IMR-90 (cell line): ENCODE measurements at regions not wholly inside any gene's neighbourhood (a gene's known extent, or its start where the extent isn't known, plus 50 kb on each side); places are given as distances from the start of the nearest gene placed in this dataset.

Experiments used
- ATAC-seq: fragments of 200-7000 bp; cut with Tn5 transposase; 2 replicates; pipeline ENCODE4 v1.9.1; 2020; ENCODE audit warnings: low read depth, mild to moderate bottlenecking, moderate library complexity
- BruUV-seq: library from RNA; stranded (reverse); fragments of 400-500 nt; replicated peaks from 2 replicates; lab custom pipeline; 2021; lab: Mats Ljungman, UMichigan
- CTCF ChIA-PET: fragments of 300-600 bp; formaldehyde crosslinking; extraction: SDS; loops from one replicate; lab custom pipeline; 2021; ENCODE audit warnings: antibody characterized with exemption; lab: Yijun Ruan, JAX
- POLR2A ChIA-PET: fragments of 300-600 bp; sonication (Branson Sonifier 250); formaldehyde crosslinking; loops from one replicate; lab custom pipeline; 2022; ENCODE audit warnings: antibody characterized with exemption; ENCODE audit not compliant: unreplicated experiment; lab: Charles Lee
- DNase-seq: peaks from one replicate; pipeline ENCODE4 v3.0.0; 2013
- H2AFZ ChIP-seq: replicated peaks from 2 replicates; pipeline ENCODE3; 2013; ENCODE audit warnings: low read length, mild to moderate bottlenecking; ENCODE audit not compliant: poor library complexity
- H2AK5ac ChIP-seq: 2 replicates; pipeline ENCODE4 v1.6.1; 2013; ENCODE audit warnings: low read depth, low read length, inconsistent platforms
- H2AK9ac ChIP-seq: replicated peaks from 2 replicates; pipeline ENCODE3; 2013; ENCODE audit warnings: mild to moderate bottlenecking, low read depth, low read length, moderate library complexity; ENCODE audit not compliant: poor library complexity
- H2BK120ac ChIP-seq: 2 replicates; pipeline ENCODE4 v1.6.1; 2013; ENCODE audit warnings: low read depth, low read length, inconsistent platforms
- H2BK15ac ChIP-seq: 3 replicates; pipeline ENCODE4 v1.6.1; 2013; ENCODE audit warnings: low read depth, low read length, inconsistent platforms
- H2BK20ac ChIP-seq: 2 replicates; pipeline ENCODE4 v1.6.1; 2013; ENCODE audit warnings: low read depth, mild to moderate bottlenecking, inconsistent platforms, low read length, moderate library complexity
- H2BK5ac ChIP-seq: 2 replicates; pipeline ENCODE4 v1.6.1; 2013; ENCODE audit warnings: mild to moderate bottlenecking, low read depth, low read length, inconsistent platforms; ENCODE audit not compliant: poor library complexity, severe bottlenecking
- H3K14ac ChIP-seq: replicated peaks from 2 replicates; pipeline ENCODE4 v1.6.1; 2013; ENCODE audit warnings: low read depth, low read length, inconsistent platforms
- H3K18ac ChIP-seq: 2 replicates; pipeline ENCODE4 v1.6.1; 2013; ENCODE audit warnings: low read depth, low read length, control low read depth
- H3K23ac ChIP-seq: 2 replicates; pipeline ENCODE4 v1.6.1; 2013; ENCODE audit warnings: low read depth, low read length, inconsistent platforms
- H3K27ac ChIP-seq: 2 replicates; pipeline ENCODE4 v1.5.1; 2013; ENCODE audit warnings: mild to moderate bottlenecking, control low read depth, low read length; ENCODE audit not compliant: insufficient read depth
- H3K27me3 ChIP-seq: 2 replicates; pipeline ENCODE4 v1.6.1; 2013; ENCODE audit warnings: low read length; ENCODE audit not compliant: control insufficient read depth, insufficient read depth
- H3K36me3 ChIP-seq: 2 replicates; pipeline ENCODE4 v1.6.1; 2013; ENCODE audit warnings: low read length, mixed read lengths; ENCODE audit not compliant: control insufficient read depth, insufficient read depth
- H3K4ac ChIP-seq: 2 replicates; pipeline ENCODE4 v1.6.1; 2013; ENCODE audit warnings: low read depth, low read length, inconsistent platforms
- H3K4me1 ChIP-seq: 2 replicates; pipeline ENCODE4 v1.6.1; 2013; ENCODE audit warnings: low read length, mixed read lengths; ENCODE audit not compliant: control insufficient read depth, insufficient read depth
- H3K4me2 ChIP-seq: 2 replicates; pipeline ENCODE4 v1.6.1; 2013; ENCODE audit warnings: low read depth, mild to moderate bottlenecking, control low read depth, low read length, moderate library complexity
- H3K4me3 ChIP-seq: 2 replicates; pipeline ENCODE4 v1.5.1; 2013; ENCODE audit warnings: low read depth, mild to moderate bottlenecking, control low read depth, low read length, moderate library complexity; ENCODE audit not compliant: insufficient read depth
- H3K56ac ChIP-seq: 2 replicates; pipeline ENCODE4 v1.6.1; 2013; ENCODE audit warnings: low read length, inconsistent platforms; ENCODE audit not compliant: insufficient read depth; ENCODE audit errors: extremely low read depth
- H3K79me1 ChIP-seq, 2 experiments: 2 replicates each; pipeline ENCODE4 v1.6.1; 2013; ENCODE audit warnings: low read length in 2 of 2, inconsistent platforms in 1 of 2, low read depth in 1 of 2
- H3K9ac ChIP-seq: 2 replicates; pipeline ENCODE4 v1.6.1; 2013; ENCODE audit warnings: low read depth, low read length, control low read depth
- H3K9me1 ChIP-seq: 2 replicates; pipeline ENCODE4 v1.6.1; 2013; ENCODE audit warnings: low read length, inconsistent platforms; ENCODE audit not compliant: insufficient read depth
- H3K9me3 ChIP-seq: 2 replicates; pipeline ENCODE4 v1.6.1; 2013; ENCODE audit warnings: low read length; ENCODE audit not compliant: control insufficient read depth, insufficient read depth
- H4K20me1 ChIP-seq: 2 replicates; pipeline ENCODE4 v1.6.1; 2013; ENCODE audit warnings: low read length, inconsistent platforms; ENCODE audit not compliant: insufficient read depth
- H4K5ac ChIP-seq: 2 replicates; pipeline ENCODE4 v1.6.1; 2013; ENCODE audit warnings: mild to moderate bottlenecking, low read depth, low read length, control low read depth
- H4K8ac ChIP-seq, 2 experiments: 2 replicates each; pipeline ENCODE4 v1.6.1; 2013; ENCODE audit warnings: low read depth in 2 of 2, low read length in 2 of 2, control low read depth in 1 of 2, inconsistent platforms in 1 of 2
- H4K91ac ChIP-seq: 2 replicates; pipeline ENCODE4 v1.6.1; 2013; ENCODE audit warnings: low read depth, low read length, inconsistent platforms; ENCODE audit not compliant: insufficient read depth
- MAFK ChIP-seq: IDR thresholded peaks from 2 replicates; pipeline ENCODE4 v1.6.1; 2012; ENCODE audit warnings: low read depth, low read length, improper control_type of control experiment
- WGBS, 2 experiments: methylation state at CpG; one replicate each; pipeline versions ENCODE4 v1.1.5 to v1.1.7; 2013; ENCODE audit warnings: missing lambda C conversion rate in 2 of 2; ENCODE audit not compliant: insufficient read length in 1 of 2; ENCODE audit errors: extremely low coverage in 2 of 2; 5-methylcytosine and 5-hydroxymethylcytosine counted together
- dilution Hi-C: fragments of 300-500 bp; cut with HindIII; formaldehyde crosslinking; loops from one replicate; pipeline ENCODE4 v1.14.3; 2018; ENCODE audit warnings: low sequenced_read_pairs; ENCODE audit not compliant: unreplicated experiment
- in situ Hi-C: fragments of 300-500 bp; cut with MboI; formaldehyde crosslinking; loops from 3 replicates; pipeline ENCODE4 v1.14.3; 2019; ENCODE audit warnings: low sequenced_read_pairs, inconsistent platforms, mixed read lengths
- intact Hi-C: fragments of 100-400 bp; cut with micrococcal nuclease; formaldehyde crosslinking; loops from 2 replicates; pipeline ENCODE4 v1.10.0; 2022
- TF ChIP-seq, protein P1 (sequence below): conservative IDR thresholded peaks from 2 replicates; pipeline ENCODE4 v1.5.1; 2012; ENCODE audit warnings: mild to moderate bottlenecking, low read depth, low read length, improper control_type of control experiment

GRCh38 chr5:168120401-168121137, 170.9 kb upstream of the WWC1 start:
- H3K36me3 ChIP-seq = no peaks in the 10 kb centered on the region
- no peaks in the 10 kb centered on the region for H3K9me3 ChIP-seq
- H4K5ac ChIP-seq = no peak overlapping the region
- no peak overlapping the region for H3K23ac ChIP-seq
- in situ Hi-C loops (no loop called here), intact Hi-C loops (no loop called here), dilution Hi-C loops (no loop called here)
- H2BK120ac ChIP-seq = no peak overlapping the region
- H3K4me3 ChIP-seq = no peak overlapping the region
- CTCF ChIA-PET = no interaction called here
- no peak overlapping the region for H2BK15ac ChIP-seq
- H3K18ac ChIP-seq = no peak overlapping the region
- POLR2A ChIA-PET = no interaction called here
- no peak overlapping the region for H2BK20ac ChIP-seq
- no peak overlapping the region for H3K56ac ChIP-seq
- no peak overlapping the region for H3K14ac ChIP-seq
- H3K27ac ChIP-seq = no peak overlapping the region
- H2AFZ ChIP-seq = no peak overlapping the region
- BruUV-seq = no TSS peak
- H3K27me3 ChIP-seq = no peaks in the 10 kb centered on the region
- H3K4ac ChIP-seq = no peak overlapping the region
- no peaks in the 10 kb centered on the region for H4K20me1 ChIP-seq
- TF ChIP-seq, protein P1, sequence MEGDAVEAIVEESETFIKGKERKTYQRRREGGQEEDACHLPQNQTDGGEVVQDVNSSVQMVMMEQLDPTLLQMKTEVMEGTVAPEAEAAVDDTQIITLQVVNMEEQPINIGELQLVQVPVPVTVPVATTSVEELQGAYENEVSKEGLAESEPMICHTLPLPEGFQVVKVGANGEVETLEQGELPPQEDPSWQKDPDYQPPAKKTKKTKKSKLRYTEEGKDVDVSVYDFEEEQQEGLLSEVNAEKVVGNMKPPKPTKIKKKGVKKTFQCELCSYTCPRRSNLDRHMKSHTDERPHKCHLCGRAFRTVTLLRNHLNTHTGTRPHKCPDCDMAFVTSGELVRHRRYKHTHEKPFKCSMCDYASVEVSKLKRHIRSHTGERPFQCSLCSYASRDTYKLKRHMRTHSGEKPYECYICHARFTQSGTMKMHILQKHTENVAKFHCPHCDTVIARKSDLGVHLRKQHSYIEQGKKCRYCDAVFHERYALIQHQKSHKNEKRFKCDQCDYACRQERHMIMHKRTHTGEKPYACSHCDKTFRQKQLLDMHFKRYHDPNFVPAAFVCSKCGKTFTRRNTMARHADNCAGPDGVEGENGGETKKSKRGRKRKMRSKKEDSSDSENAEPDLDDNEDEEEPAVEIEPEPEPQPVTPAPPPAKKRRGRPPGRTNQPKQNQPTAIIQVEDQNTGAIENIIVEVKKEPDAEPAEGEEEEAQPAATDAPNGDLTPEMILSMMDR = no peak
- peak; percentile 56 for TF ChIP-seq MAFK
- DNase-seq (no peak), ATAC-seq (no peak)
- H3K4me1 ChIP-seq = no peaks in the 10 kb centered on the region
- H3K9ac ChIP-seq = no peak overlapping the region
- no peak overlapping the region for H4K8ac ChIP-seq
- no peak overlapping the region for H2AK9ac ChIP-seq
- H3K79me1 ChIP-seq = no peaks in the 10 kb centered on the region
- H4K91ac ChIP-seq = no peak overlapping the region
- H2BK5ac ChIP-seq = no peak overlapping the region
- H2AK5ac ChIP-seq = no peak overlapping the region
- no peak overlapping the region for H3K4me2 ChIP-seq
- WGBS, 2 experiments = 0% methylated on average over 1 of the region's 10 CpGs; no CpG with 5 or more reads in 1 of the 2 experiments
- no peaks in the 10 kb centered on the region for H3K9me1 ChIP-seq
